Endothelial cell of umbilical vein (primary cell): ENCODE measurements at regions not wholly inside any gene's neighbourhood (a gene's known extent, or its start where the extent isn't known, plus 50 kb on each side); places are given as distances from the start of the nearest gene placed in this dataset.

Source experiments
- BruUV-seq: library from RNA; stranded (reverse); fragments of 400-500 nt; replicated peaks from 2 replicates; lab custom pipeline; 2021; lab: Mats Ljungman, UMichigan
- CTCF ChIA-PET: fragments of 300-600, 350-600 bp; sonication (Branson Sonifier 250); formaldehyde crosslinking; loops from one replicate; lab custom pipeline; 2021; ENCODE audit warnings: antibody characterized with exemption, inconsistent platforms; lab: Charles Lee
- POLR2A ChIA-PET: fragments of 300-600, 350-600 bp; sonication (Branson Sonifier 250); formaldehyde crosslinking; loops from one replicate; lab custom pipeline; 2021; ENCODE audit warnings: antibody characterized with exemption, inconsistent platforms; lab: Charles Lee
- DNase-seq: peaks from one replicate; pipeline ENCODE4 v3.0.0-alpha.2; 2011; ENCODE audit warnings: low read depth, low spot score
- FAIRE-seq: peaks from 2 replicates; lab custom pipeline; 2011; peaks lifted over from hg19 to GRCh38; lab: Jason Lieb, UNC
- H2AFZ ChIP-seq: 2 replicates; pipeline ENCODE4 v1.6.0; 2012; ENCODE audit warnings: low read depth, low read length, control low read depth, inconsistent platforms
- H3K27ac ChIP-seq: 2 replicates; pipeline ENCODE4 v1.5.1; 2011; ENCODE audit warnings: low read depth, mild to moderate bottlenecking, control low read depth, low read length, moderate library complexity; ENCODE audit not compliant: insufficient read depth
- H3K27me3 ChIP-seq, 2 experiments: 2 replicates each; pipeline versions ENCODE4 v1.6.0 to v1.6.1; 2011; ENCODE audit warnings: low read length in 2 of 2, mixed read lengths in 1 of 2; ENCODE audit not compliant: control insufficient read depth in 2 of 2, insufficient read depth in 2 of 2
- H3K36me3 ChIP-seq, 2 experiments: 2 replicates in 1 of 2; 3 replicates in 1 of 2; pipeline ENCODE4 v1.5.1; 2011; ENCODE audit warnings: low read length in 2 of 2, mild to moderate bottlenecking in 1 of 2, moderate library complexity in 1 of 2; ENCODE audit not compliant: control insufficient read depth in 2 of 2, insufficient read depth in 2 of 2; ENCODE audit errors: extremely low read depth in 1 of 2
- H3K4me1 ChIP-seq: 3 replicates; pipeline ENCODE4 v1.5.1; 2011; ENCODE audit warnings: mild to moderate bottlenecking, low read length; ENCODE audit not compliant: control insufficient read depth, insufficient read depth; ENCODE audit errors: extremely low read depth
- H3K4me2 ChIP-seq: 2 replicates; pipeline ENCODE4 v1.6.1; 2011; ENCODE audit warnings: low read length, control low read depth, mixed read lengths; ENCODE audit not compliant: insufficient read depth
- H3K4me3 ChIP-seq, 3 experiments: fragments of 200-600 bp in 1 of 3; sonication (generic), shearing (Covaris generic) in 1 of 3; replicated peaks in 1 of 3; 2 replicates each; pipeline ENCODE4 v1.5.1; 2011 to 2016; ENCODE audit warnings: control low read depth in 3 of 3, low read length in 3 of 3, mild to moderate bottlenecking in 2 of 3, inconsistent platforms in 1 of 3, low read depth in 1 of 3, moderate library complexity in 1 of 3; ENCODE audit not compliant: insufficient read depth in 1 of 3
- H3K79me2 ChIP-seq: 2 replicates; pipeline ENCODE4 v1.6.0; 2012; ENCODE audit warnings: low read length, inconsistent platforms; ENCODE audit not compliant: control insufficient read depth, insufficient read depth
- H3K9ac ChIP-seq: replicated peaks from 2 replicates; pipeline ENCODE3; 2011; ENCODE audit warnings: low read length, control low read depth; ENCODE audit not compliant: insufficient read depth; ENCODE audit errors: extremely low read depth
- H3K9me1 ChIP-seq: replicated peaks from 3 replicates; pipeline ENCODE4 v1.6.0; 2011; ENCODE audit warnings: mild to moderate bottlenecking, low read length; ENCODE audit not compliant: control insufficient read depth, insufficient read depth; ENCODE audit errors: extremely low read depth
- H3K9me3 ChIP-seq: replicated peaks from 2 replicates; pipeline ENCODE4 v1.5.1; 2012; ENCODE audit warnings: low read length, inconsistent platforms; ENCODE audit not compliant: control insufficient read depth, insufficient read depth
- H4K20me1 ChIP-seq: replicated peaks from 2 replicates; pipeline ENCODE3; 2011; ENCODE audit warnings: mild to moderate bottlenecking, low read length; ENCODE audit not compliant: control insufficient read depth, insufficient read depth; ENCODE audit errors: extremely low read depth
- EZH2 ChIP-seq: IDR thresholded peaks from 2 replicates; pipeline ENCODE4 v1.6.1; 2012; ENCODE audit warnings: borderline replicate concordance, low read depth, mild to moderate bottlenecking, moderate library complexity, low read length, inconsistent platforms; ENCODE audit not compliant: severe bottlenecking
- FOS ChIP-seq: IDR thresholded peaks from 2 replicates; pipeline ENCODE4 v1.6.1; 2011; ENCODE audit warnings: mild to moderate bottlenecking, low read length, moderate library complexity, borderline replicate concordance; ENCODE audit not compliant: insufficient read depth
- JUN ChIP-seq: IDR thresholded peaks from 2 replicates; pipeline ENCODE4 v1.6.1; 2011; ENCODE audit warnings: borderline replicate concordance, low read depth; ENCODE audit not compliant: insufficient read length, insufficient read depth
- MYC ChIP-seq: IDR thresholded peaks from one replicate; pipeline ENCODE4 v1.6.1; 2011; ENCODE audit warnings: mild to moderate bottlenecking, low read depth, low read length
- POLR2AphosphoS5 ChIP-seq: IDR thresholded peaks from 2 replicates; pipeline ENCODE4 v1.6.1; 2012; ENCODE audit warnings: low read depth, mild to moderate bottlenecking, control low read depth, low read length, moderate library complexity; ENCODE audit not compliant: insufficient read depth
- dilution Hi-C: fragments of 300-500 bp; cut with MboI; formaldehyde crosslinking; loops from one replicate; pipeline ENCODE4 v1.15.0; 2019; ENCODE audit warnings: low sequenced_read_pairs; ENCODE audit not compliant: extremely low pct_ligation_motif_present
- intact Hi-C: fragments of 100-400 bp; cut with micrococcal nuclease; formaldehyde crosslinking; loops from one replicate; pipeline ENCODE4 v1.10.0; 2022
- TF ChIP-seq, protein P1 (sequence below), 2 donors: IDR thresholded peaks; 1 replicate in 1 of 2; 2 replicates in 1 of 2; pipeline ENCODE4 v1.5.1; 2011; ENCODE audit warnings: low read length in 2 of 2, mild to moderate bottlenecking in 2 of 2, moderate library complexity in 2 of 2, control low read depth in 1 of 2, inconsistent platforms in 1 of 2, low read depth in 1 of 2; ENCODE audit not compliant: insufficient read depth in 1 of 2; ENCODE audit errors: extremely low read depth in 1 of 2
- TF ChIP-seq, protein P2 (sequence below): IDR thresholded peaks from 2 replicates; pipeline ENCODE4 v1.6.1; 2011; ENCODE audit not compliant: insufficient read depth, insufficient read length

DNA sequence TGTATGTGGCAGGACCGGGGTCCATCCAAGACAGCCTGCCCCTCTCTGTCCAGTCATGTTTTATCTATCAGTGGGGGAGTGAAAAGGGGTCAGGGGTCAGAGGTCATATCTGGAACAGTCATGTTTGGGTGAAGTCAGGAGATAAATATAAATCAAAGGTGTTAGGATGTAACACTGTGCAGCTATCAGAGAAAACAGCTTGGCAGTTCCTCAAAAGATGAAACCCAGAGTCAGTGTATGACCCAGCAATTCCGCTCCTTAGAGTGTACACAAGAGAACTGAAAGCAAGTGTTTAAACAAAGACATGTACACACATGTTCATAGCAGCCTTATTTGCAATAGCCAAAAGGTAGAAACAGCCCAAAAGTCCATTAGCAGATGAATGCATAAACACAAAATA is 361.3 kb downstream of the FOXL1 start:
- Histone ChIP-seq H3K27me3 (no peaks in the 10 kb centered on the region), H3K4me2 (no peak overlapping the region), H2AFZ (no peak overlapping the region), H3K36me3 (no peaks in the 10 kb centered on the region), H3K4me1 (peaks cover 6% of the 10 kb centered on the region), H3K9ac (no peak overlapping the region), H3K4me3 (no peak overlapping the region), H3K9me3 (no peaks in the 10 kb centered on the region), H3K9me1 (no peaks in the 10 kb centered on the region), H3K79me2 (no peaks in the 10 kb centered on the region), H4K20me1 (no peaks in the 10 kb centered on the region), H3K27ac (no peak overlapping the region)
- DNase-seq, result no peak
- dilution Hi-C loops (no loop called here), intact Hi-C loops (no loop called here)
- no TSS peak for BruUV-seq
- TF ChIP-seq JUN, result no peak
- TF ChIP-seq, protein P1, sequence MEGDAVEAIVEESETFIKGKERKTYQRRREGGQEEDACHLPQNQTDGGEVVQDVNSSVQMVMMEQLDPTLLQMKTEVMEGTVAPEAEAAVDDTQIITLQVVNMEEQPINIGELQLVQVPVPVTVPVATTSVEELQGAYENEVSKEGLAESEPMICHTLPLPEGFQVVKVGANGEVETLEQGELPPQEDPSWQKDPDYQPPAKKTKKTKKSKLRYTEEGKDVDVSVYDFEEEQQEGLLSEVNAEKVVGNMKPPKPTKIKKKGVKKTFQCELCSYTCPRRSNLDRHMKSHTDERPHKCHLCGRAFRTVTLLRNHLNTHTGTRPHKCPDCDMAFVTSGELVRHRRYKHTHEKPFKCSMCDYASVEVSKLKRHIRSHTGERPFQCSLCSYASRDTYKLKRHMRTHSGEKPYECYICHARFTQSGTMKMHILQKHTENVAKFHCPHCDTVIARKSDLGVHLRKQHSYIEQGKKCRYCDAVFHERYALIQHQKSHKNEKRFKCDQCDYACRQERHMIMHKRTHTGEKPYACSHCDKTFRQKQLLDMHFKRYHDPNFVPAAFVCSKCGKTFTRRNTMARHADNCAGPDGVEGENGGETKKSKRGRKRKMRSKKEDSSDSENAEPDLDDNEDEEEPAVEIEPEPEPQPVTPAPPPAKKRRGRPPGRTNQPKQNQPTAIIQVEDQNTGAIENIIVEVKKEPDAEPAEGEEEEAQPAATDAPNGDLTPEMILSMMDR (IDR thresholded peaks at IDR 0.05; ENCODE audit: extremely low read depth in 1 of 2, insufficient read depth in 1 of 2, low read depth in 1 of 2, low read length in 2 of 2), result no peak
- TF ChIP-seq, protein P2, sequence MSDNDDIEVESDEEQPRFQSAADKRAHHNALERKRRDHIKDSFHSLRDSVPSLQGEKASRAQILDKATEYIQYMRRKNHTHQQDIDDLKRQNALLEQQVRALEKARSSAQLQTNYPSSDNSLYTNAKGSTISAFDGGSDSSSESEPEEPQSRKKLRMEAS, result no peak
- TF ChIP-seq FOS, result no peak
- TF ChIP-seq POLR2AphosphoS5, result no peak
- TF ChIP-seq MYC, result no peak
- TF ChIP-seq EZH2, result no peak
- ChIA-PET CTCF (no interaction called here), POLR2A (no interaction called here)
- FAIRE-seq, result no peak
